Dedifferentiated amniotic fluid mesenchymal stem cell (primary cell): ENCODE measurements at regions not wholly inside any gene's neighbourhood (a gene's known extent, or its start where the extent isn't known, plus 50 kb on each side); places are given as distances from the start of the nearest gene placed in this dataset.
"Not testable (repeated sequence)": the region's sequence is repeated elsewhere in the genome, so short reads cannot be mapped to it uniquely, and the experiment has no call there.

Experiments
- DNase-seq: peaks from one replicate; pipeline ENCODE4 v3.0.0-alpha.2; 2016; ENCODE audit errors: extremely low spot score

DNA sequence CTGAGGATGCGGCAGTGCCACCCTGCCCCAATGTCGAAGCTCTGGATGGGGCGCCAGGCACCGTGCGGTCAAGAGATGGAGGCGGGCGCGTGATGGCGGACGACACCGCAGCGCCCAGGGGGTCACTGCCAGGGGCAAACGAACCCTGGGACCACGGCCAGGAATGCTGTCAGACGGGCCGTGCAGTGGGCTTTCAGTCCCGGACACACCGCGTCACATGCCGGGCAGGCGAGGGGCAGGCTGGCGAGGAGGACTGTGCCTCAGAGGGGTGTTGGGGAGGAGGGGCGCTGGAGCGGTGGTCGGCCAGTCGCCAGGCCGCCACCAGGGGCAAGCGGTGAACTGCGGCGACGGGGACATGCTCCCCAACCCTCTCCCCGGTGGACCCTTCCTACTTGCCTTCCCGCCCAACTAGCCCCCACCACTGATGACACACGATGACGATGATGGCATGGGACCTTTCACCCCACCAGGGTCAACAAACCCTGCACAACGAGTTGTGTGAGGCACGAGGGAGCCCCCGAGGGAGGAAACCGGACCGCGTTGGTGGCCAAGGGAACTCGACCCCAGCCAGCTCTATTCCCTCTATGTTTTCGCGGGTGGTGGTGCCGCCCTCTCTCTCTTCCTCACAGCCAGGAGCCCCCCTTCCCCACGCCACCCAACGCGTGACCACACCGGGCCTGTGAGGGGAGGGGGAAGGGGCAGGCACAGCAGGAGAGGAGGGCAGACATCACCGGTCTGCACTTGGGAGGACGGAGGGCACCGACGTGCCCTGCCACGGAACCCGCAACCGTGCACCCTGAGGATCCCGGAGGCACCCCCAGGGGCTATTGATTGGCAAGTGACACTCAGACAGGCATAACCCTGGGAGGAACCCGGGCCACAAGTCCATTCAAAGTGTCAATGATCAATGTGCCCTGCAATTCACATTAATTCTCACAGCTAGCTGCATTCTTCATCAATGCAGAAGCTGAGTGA lies 1960.9 kb upstream of the DEFB115 start:
- DNase-seq, result no peak

DNA sequence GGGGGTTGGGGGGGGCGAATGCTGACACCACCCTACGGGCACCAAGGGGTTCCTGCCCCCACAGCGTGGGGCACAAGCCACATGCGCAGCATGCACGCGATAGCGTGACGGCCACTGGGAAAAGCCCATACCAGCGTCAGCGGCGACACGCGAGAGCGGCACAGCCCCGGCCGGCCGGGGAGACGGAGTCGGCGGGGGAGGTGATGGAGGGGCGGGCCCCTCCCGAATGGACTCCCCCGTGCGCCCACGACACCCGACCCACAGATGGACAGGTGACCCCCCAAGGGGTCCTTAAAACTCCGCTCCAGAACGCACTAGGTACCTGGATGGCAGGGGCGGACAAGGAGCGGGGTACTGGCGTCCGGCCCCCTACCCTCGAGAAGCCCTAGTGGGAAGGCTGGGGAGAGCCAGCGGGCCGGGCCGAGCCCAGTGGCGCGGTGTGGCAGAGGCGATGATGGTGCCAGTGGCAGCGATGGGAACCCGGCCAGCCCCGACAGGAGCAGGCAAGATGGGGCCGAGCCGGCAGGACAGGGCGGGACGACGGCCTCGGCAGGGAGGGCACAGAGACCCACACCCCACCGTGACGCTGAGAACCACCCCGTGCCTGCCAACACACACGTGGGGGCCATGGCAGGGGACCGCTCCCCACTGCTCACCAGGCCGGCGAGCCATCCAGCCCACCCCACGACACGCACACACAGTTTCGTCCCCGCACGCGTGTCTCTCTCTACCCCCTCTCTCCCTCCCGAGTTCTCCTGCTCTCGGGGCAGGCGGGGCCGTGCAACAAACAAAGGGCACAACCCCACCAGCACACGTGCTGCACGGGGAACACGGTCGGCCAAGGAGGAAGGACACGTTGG lies 1959.8 kb upstream of the DEFB115 start:
- no peak for DNase-seq

- no peak for DNase-seq
These were observed 1959.2 kb upstream of the DEFB115 start for GRCh38 chr20:29298271-29298590.

DNA sequence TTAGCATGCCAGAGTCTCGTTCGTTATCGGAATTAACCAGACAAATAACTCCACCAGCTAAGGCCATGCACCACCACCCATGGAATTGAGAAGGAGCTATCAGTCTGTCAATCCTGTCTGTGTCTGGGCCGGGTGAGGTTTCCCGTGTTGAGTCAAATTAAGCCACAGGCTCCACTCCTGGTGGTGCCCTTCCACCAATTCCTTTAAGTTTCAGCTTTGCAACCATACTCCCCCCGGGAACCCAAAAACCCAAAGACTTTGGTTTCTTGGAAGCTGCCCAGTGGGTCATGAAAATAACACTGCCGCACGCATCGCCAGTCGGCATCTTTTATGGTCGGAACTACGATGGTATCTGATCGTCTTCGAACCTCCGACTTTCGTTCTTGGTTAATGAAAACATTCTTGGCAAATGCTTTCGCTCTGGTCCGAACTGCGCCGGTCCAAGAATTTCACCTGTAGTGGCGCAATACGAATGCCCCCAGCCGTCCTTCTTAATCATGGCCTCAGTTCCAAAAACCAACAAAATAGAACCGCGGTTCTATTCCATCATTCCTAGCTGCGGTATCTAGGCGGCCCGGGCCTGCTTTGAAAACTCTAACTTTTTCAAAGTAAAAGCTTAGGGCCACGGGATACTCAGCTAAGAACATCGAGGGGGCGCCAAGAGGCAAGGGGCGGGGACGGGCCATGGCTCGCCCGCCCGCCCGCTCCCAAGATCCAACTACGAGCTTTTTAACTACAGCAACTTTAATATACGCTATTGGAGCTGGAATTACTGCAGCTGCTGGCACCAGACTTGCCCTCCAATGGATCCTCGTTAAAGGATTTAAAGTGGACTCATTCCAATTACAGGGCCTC lies 1958.5 kb upstream of the DEFB115 start:
- DNase-seq, result no peak

GRCh38 chr20:29299811-29300578 lies 1957.5 kb upstream of the DEFB115 start:
- DNase-seq, result no peak

- no peak for DNase-seq
These were observed 1956.6 kb upstream of the DEFB115 start for GRCh38 chr20:29300579-29301551.

GRCh38 chr20:29301624-29302259 lies 1955.7 kb upstream of the DEFB115 start:
- DNase-seq, result no peak

DNA sequence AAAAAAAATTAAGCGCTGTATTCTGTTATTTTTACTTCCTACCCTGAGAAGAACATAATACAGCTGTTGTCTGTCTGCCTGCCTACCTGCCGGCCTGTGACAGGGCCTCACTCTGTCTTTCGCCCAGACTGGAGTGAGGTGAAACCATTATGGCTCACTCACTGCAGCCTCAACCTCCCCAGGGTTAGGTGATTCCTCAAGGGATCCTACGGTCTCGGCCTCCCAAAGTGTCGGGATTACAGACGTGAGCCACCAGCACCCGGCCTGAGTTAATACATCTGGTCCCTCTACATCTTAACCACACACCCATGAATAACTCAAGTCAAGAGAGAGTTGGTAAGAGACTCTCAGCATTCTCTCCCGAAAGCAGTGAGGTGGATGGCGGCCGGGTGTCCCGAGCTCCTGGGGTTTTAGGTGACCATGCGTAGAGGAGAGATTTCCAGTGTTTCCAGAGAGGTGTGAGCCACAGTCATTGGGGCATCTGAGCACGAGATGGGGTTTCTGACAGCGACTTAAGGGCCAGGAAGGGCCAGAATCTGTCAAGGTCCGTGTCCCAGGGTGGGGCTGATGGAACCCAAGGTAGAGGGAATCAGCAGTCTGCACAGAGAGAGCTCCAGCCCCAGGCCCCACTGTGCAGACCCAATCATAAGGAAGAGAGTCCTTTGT lies 1954.4 kb upstream of the DEFB115 start:
- no peak for DNase-seq

- DNase-seq, result no peak
These were observed 1950.9 kb upstream of the DEFB115 start for GRCh38 chr20:29306390-29307072.

DNA sequence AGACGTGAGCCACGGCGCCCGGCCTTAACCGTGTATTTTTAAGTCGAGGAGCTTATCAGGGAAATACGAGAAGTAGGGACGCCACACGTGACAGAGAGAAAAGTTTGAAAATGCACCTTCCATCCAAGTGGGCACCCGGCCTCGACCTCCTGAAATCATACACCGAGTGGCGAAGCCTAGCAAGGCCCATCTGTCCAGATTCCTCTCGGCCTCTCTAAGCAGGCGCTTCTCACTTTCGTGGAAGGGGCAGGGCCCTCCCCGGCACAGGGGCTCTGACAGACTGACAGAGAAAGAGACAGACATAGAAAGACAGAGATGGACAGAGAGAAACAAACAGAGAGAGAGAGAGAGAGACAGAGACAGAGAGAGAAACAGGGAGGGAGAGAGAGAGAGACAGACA lies 1950.0 kb upstream of the DEFB115 start:
- DNase-seq, result not testable (repeated sequence)

GRCh38 chr20:29308956-29309355 lies 1948.5 kb upstream of the DEFB115 start:
- DNase-seq, result not testable (repeated sequence)

DNA sequence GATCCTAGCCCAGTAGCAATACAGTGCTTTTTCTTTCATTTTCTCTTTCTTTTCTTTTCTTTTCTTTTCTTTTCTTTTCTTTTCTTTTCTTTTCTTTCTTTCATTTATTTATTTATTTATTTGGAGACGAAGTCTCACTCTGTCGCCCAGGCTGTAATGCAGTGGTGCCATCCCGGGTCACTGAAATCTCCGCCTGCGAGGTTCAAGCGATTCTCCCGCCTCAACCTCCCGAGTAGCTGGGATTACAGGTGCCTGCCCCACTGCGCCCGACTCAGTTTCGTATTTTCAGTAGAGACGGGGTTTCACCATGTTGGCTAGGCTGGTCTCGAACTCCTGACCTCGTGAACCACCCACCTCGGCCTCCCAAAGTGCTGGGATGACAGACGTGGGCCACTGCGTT lies 1948.0 kb upstream of the DEFB115 start:
- DNase-seq, result not testable (repeated sequence)

DNA sequence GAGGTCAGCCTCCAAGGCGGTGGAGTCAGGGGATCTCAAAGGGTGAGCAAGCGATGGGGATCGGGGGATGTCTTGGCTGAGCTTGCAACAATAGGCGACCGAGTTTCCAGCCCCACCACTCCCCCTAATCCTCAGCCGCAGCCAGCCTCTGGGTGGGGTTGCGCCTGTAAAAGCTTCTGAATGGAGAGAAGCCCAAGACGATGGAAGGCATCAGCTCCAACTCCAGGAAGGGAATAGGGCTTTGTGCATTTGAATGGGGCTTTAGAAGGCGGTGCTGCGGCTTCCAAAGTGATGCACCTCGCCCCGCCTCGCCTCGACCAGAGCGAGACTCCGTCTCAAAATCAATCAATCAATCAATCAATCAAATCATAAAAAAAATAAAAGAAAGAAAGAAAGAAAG lies 1946.4 kb upstream of the DEFB115 start:
- not testable (repeated sequence) for DNase-seq

DNA sequence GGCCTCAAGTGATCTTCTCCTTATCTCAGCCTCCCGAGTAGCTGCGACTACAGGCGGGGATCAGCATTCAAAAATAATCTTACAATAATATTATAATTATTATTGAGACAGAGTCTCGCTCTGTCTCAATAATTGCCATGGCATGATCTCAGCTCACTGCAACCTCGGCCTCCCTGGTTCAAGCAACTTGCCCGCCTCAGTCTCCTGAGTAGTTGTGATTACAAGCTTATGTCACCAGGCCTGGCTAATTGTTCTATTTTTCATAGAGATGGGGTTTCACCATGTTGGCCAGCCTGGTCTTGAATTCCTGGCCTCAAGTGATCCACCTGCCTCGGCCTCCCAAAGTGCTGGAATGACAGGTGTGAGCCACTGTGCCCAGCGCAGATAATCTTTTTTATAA lies 1944.8 kb upstream of the DEFB115 start:
- not testable (repeated sequence) for DNase-seq

- no peak for DNase-seq
These were observed 1944.0 kb upstream of the DEFB115 start for GRCh38 chr20:29313481-29313880.

DNA sequence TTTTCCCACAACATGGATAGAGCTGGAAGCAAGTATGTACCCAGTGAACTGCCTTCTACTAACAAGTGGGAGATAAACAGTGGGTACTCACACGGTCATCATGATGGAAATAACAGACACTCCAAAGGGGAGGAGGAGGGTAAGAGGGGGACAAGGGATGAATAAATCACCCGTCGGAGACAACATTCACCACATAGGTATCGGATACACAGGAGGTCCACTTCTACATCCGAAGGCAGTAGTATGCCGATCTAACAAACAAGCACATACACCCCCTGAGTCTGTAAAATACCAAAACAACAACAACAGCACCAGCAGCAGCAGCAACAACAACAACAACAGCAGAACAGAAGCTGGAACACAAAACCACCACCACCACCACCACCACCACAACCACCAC lies 1943.2 kb upstream of the DEFB115 start:
- no peak for DNase-seq

DNA sequence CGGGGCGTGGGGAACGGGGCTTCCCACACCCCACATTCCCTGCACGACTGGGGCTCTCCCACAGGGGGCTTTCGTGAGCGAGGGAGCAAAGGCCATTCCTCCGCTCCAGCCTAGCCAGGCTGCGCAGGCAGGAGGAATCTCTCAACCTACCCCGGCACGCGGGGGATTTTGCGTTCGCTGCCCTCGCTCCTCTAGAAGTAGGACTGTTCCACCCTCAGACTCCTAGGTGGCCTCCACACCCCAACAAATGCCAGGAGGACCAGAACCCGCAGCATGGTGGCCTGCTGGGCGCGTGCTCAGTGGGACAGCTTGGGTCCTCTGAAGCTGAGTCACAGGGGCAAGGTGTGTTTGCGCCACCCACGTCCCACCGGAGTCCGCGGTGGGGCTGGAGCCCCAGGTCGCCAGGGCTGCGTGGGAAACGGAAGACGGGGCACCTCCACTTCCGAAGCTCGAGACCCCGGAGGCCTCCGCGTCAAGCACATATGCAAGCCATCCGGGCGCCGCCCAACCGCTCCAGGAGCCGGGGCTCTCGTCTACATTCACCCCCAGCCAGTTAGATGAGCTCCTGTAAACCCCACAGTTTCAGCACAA lies 1938.5 kb upstream of the DEFB115 start:
- DNase-seq, result no peak

DNA sequence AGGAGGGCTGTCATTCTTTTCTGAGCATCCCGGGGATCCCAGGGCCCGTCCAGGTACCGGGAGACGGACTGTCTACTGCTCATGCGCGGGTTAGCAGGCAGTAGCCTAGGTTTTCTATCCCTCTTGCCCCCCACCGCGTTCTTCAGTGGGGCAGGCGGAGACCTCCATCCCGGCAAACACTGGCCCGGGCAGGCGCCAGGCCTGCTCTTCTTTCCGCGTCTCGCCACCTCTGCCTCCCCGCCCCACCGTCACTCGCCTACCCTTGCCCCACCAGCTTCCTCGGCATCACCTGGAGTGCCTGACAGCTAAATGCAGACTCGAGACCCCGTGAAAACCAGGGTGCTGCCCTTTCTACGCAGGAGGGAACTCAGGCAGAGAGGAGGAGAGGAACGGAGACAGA lies 1937.7 kb upstream of the DEFB115 start:
- no peak for DNase-seq
